HG02970 (cell line): ENCODE measurements at regions not wholly inside any gene's neighbourhood (a gene's known extent, or its start where the extent isn't known, plus 50 kb on each side); places are given as distances from the start of the nearest gene placed in this dataset.

ENCODE experiments used
- ATAC-seq: cut with Tn5 transposase; IDR thresholded peaks from one replicate; pipeline ENCODE4 v1.9.1; 2021; ENCODE audit warnings: mild to moderate bottlenecking, moderate library complexity, moderate number of reproducible peaks; ENCODE audit not compliant: unreplicated experiment, low FRiP score

- no peak for ATAC-seq
Measured at GRCh38 chr5:89397096-89397495, 514.1 kb upstream of the MEF2C start.

- no peak for ATAC-seq
Measured at GRCh38 chr5:89396278-89396954, 513.4 kb upstream of the MEF2C start.

- ATAC-seq: no peak
Measured at GRCh38 chr5:89395111-89395510, 512.1 kb upstream of the MEF2C start.

- no peak for ATAC-seq
Measured at GRCh38 chr5:89388872-89389271, 505.9 kb upstream of the MEF2C start.

- ATAC-seq: no peak
Measured at GRCh38 chr5:89384391-89384790, 501.4 kb upstream of the MEF2C start.

- no peak for ATAC-seq
Measured at GRCh38 chr5:89380635-89381034, 497.7 kb upstream of the MEF2C start.

- ATAC-seq: no peak
Measured at GRCh38 chr5:89377767-89378455, 494.9 kb upstream of the MEF2C start.

GRCh38 chr5:89374818-89375521 is 492.0 kb upstream of the MEF2C start:
- no peak for ATAC-seq

GRCh38 chr5:89374144-89374784 is 491.3 kb upstream of the MEF2C start:
- ATAC-seq: no peak

- no peak for ATAC-seq
Measured at GRCh38 chr5:89372176-89372575, 489.2 kb upstream of the MEF2C start.

GRCh38 chr5:89371646-89372045 is 488.7 kb upstream of the MEF2C start:
- ATAC-seq: no peak

GRCh38 chr5:89359046-89359445 is 476.1 kb upstream of the MEF2C start:
- no peak for ATAC-seq

GRCh38 chr5:89353837-89354551 is 471.0 kb upstream of the MEF2C start:
- no peak for ATAC-seq

- no peak for ATAC-seq
Measured at GRCh38 chr5:89351975-89352374, 469.0 kb upstream of the MEF2C start.

- ATAC-seq: no peak
Measured at GRCh38 chr5:89351222-89351621, 468.2 kb upstream of the MEF2C start.

- ATAC-seq: no peak
Measured at GRCh38 chr5:89350684-89351083, 467.7 kb upstream of the MEF2C start.

GRCh38 chr5:89349246-89349980 is 466.4 kb upstream of the MEF2C start:
- ATAC-seq: no peak

- ATAC-seq: no peak
Measured at GRCh38 chr5:89346573-89346972, 463.6 kb upstream of the MEF2C start.

GRCh38 chr5:89343666-89344065 is 460.7 kb upstream of the MEF2C start:
- ATAC-seq: peak; percentile 93
